Activated T-helper 2 cell treated with anti-CD3 and anti-CD28 coated beads, Interferon-gamma antibody, Interleukin-2, Interleukin-4, amounts not matched to agents 10 μg/mL and 5 μg/mL and 100 μg/mL, durations not matched to agents 14 hours and 24 hours and 36 hours (primary cell): ENCODE measurements at regions not wholly inside any gene's neighbourhood (a gene's known extent, or its start where the extent isn't known, plus 50 kb on each side); places are given as distances from the start of the nearest gene placed in this dataset.

Experiments used
- DNase-seq: peaks from one replicate; pipeline ENCODE4 v3.0.0; 2021; ENCODE audit warnings: low spot score
- H3K27ac Mint-ChIP-seq: one replicate; pipeline ENCODE4 v1.8.0; 2021; ENCODE audit warnings: mixed read lengths
- H3K27me3 Mint-ChIP-seq: one replicate; pipeline ENCODE4 v1.8.0; 2021; ENCODE audit warnings: low read depth, mixed read lengths
- H3K36me3 Mint-ChIP-seq: one replicate; pipeline ENCODE4 v1.8.0; 2021; ENCODE audit warnings: low read depth, mixed read lengths
- H3K4me1 Mint-ChIP-seq: one replicate; pipeline ENCODE4 v1.8.0; 2021; ENCODE audit warnings: low read depth, mixed read lengths
- H3K4me3 Mint-ChIP-seq: one replicate; pipeline ENCODE4 v1.8.0; 2021; ENCODE audit warnings: low read depth, mild to moderate bottlenecking, moderate library complexity, mixed read lengths
- H3K9me3 Mint-ChIP-seq: one replicate; pipeline ENCODE4 v1.8.0; 2021; ENCODE audit warnings: mixed read lengths
- intact Hi-C: fragments of 100-400 bp; cut with micrococcal nuclease; formaldehyde crosslinking; loops from one replicate; pipeline ENCODE4 v1.15.1; 2023

DNA sequence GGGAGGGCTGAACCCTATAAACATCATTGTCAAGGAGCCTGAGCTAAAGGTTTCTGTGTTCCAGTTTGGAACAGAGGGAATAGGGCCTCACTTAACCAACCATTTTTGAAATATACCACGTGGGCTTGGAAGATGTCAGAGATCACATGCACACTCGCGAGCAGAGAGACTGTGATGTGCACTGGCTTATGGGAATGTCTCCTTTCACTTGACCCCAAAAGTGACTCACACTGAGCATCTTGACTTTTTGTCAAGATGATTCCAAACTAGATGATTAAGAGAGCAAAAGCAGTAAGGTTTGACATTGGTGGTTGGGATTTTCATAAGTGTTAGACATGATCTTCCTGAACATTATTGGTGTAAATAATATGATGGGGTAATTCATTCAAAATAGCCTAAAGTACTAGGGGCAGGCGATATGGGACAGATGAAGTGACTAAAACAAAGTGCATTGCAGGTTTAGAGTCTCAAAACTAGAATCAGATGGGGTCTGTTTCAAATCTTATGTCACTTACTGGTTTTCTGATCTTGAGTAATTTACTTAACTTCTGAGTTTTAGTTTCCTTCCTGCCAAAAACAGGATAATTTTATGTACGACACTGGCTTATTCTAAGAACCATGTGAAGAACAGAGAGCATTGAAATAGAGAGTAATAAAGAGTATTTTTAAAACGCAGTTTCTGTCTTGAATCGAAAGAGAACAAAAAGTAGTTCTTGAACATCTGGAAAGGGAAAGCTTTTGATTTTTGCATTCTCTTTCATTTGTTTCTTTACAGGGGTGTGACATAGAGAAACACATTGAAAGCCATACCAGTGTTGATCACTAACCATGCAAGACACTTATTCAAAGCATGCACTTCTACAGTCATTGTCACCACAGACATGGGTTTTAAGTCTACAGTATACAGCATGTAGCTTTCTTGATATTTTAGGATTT is 383.0 kb downstream of the DIRAS2 start:
- DNase-seq, result no peak
- intact Hi-C loops, result no loop called here
- H3K27me3 Mint-ChIP-seq, result peaks cover 2% of the 10 kb centered on the region
- peaks cover 17% of the 10 kb centered on the region for H3K9me3 Mint-ChIP-seq
- no peak overlapping the region for H3K27ac Mint-ChIP-seq
- no peaks in the 10 kb centered on the region for H3K36me3 Mint-ChIP-seq
- no peak overlapping the region for H3K4me3 Mint-ChIP-seq
- no peaks in the 10 kb centered on the region for H3K4me1 Mint-ChIP-seq

- no peaks in the 10 kb centered on the region for H3K27me3 Mint-ChIP-seq
- no peaks in the 10 kb centered on the region for H3K36me3 Mint-ChIP-seq
- H3K4me3 Mint-ChIP-seq, result no peak overlapping the region
- no peaks in the 10 kb centered on the region for H3K4me1 Mint-ChIP-seq
- intact Hi-C loops, result no loop called here
- H3K27ac Mint-ChIP-seq, result no peak overlapping the region
- DNase-seq, result no peak
- peaks cover 17% of the 10 kb centered on the region for H3K9me3 Mint-ChIP-seq
Measured at GRCh38 chr9:90261698-90262097, 380.9 kb downstream of the DIRAS2 start.

- Mint-ChIP-seq H3K27me3 (peaks cover 14% of the 10 kb centered on the region), H3K9me3 (no peaks in the 10 kb centered on the region), H3K4me1 (no peaks in the 10 kb centered on the region), H3K36me3 (no peaks in the 10 kb centered on the region), H3K4me3 (no peak overlapping the region), H3K27ac (no peak overlapping the region)
- intact Hi-C loops, result no loop called here
- no peak for DNase-seq
Measured at GRCh38 chr9:90268613-90269012, 374.0 kb downstream of the DIRAS2 start.

DNA sequence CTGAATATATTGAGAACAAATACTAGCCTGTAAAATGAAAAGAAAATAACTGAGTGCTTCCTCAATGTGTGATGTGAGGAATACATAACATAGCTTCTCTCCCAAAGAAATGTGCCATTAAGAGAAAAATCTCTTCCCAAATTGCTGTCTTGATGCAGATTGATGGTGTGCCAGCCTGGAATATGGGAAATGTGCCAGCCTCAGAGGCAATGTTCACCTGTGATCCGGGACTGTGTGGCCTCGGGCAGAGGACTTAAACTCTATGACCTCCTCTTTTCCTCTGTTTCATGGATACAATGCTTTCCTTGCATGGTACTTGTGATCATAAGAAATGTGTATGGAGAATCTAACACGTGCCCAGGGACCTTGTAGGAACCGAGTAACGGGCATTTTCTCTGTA is 370.9 kb downstream of the DIRAS2 start:
- H3K4me1 Mint-ChIP-seq, result no peaks in the 10 kb centered on the region
- H3K36me3 Mint-ChIP-seq, result no peaks in the 10 kb centered on the region
- H3K27ac Mint-ChIP-seq, result no peak overlapping the region
- H3K9me3 Mint-ChIP-seq, result no peaks in the 10 kb centered on the region
- H3K27me3 Mint-ChIP-seq, result peaks cover 14% of the 10 kb centered on the region
- H3K4me3 Mint-ChIP-seq, result no peak overlapping the region
- no peak for DNase-seq
- intact Hi-C loops, result no loop called here

- no peak overlapping the region for H3K4me3 Mint-ChIP-seq
- no peaks in the 10 kb centered on the region for H3K36me3 Mint-ChIP-seq
- intact Hi-C loops, result no loop called here
- H3K27me3 Mint-ChIP-seq, result peaks cover 15% of the 10 kb centered on the region
- no peak overlapping the region for H3K27ac Mint-ChIP-seq
- H3K4me1 Mint-ChIP-seq, result no peaks in the 10 kb centered on the region
- DNase-seq, result no peak
- H3K9me3 Mint-ChIP-seq, result no peaks in the 10 kb centered on the region
Measured at GRCh38 chr9:90274725-90275124, 367.9 kb downstream of the DIRAS2 start.

DNA sequence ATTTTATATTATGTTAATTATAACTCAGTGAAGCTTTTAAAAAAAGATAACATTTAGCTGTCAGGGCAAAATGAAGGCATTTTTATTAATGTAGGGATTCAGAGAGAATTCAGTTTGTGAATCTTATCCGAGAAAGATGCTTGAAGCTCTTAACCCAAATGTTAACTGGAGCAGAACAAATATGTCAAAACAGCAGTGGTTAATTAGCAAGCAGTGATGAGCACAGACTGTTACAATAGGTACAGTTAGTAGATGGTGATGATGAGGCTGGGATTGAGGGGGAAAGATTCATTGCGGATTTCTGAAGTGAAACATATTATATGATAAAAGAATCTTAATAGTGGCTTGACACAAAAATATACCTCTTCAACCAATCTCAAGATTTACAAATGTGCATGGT is 356.7 kb downstream of the DIRAS2 start:
- no peak for DNase-seq
- Mint-ChIP-seq H3K27ac (no peak overlapping the region), H3K36me3 (no peaks in the 10 kb centered on the region), H3K4me3 (no peak overlapping the region), H3K27me3 (peaks cover 11% of the 10 kb centered on the region), H3K9me3 (no peaks in the 10 kb centered on the region), H3K4me1 (no peaks in the 10 kb centered on the region)
- intact Hi-C loops, result no loop called here

- DNase-seq, result no peak
- Mint-ChIP-seq H3K4me3 (no peak overlapping the region), H3K27ac (no peak overlapping the region), H3K27me3 (peaks cover 8% of the 10 kb centered on the region), H3K9me3 (no peaks in the 10 kb centered on the region), H3K36me3 (no peaks in the 10 kb centered on the region), H3K4me1 (no peaks in the 10 kb centered on the region)
- intact Hi-C loops, result no loop called here
Measured at GRCh38 chr9:90287567-90288274, 354.9 kb downstream of the DIRAS2 start.

DNA sequence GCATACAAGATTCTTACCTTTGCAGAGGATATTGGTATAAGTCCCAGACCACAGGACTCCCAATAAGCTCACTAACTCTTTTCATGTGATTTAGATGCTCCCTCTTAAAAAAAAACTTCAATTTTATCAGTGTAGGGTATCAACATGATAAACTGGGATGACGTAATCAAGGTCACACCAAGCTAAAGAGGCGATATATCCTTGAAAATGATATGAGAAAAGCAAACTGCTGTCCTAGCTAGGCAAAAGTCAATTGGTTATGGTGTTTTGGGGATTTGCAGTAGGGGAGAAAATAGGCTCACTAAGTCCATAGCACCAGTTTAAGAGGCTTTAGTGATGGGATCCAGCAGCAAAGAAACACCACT is 354.4 kb downstream of the DIRAS2 start:
- H3K9me3 Mint-ChIP-seq, result no peaks in the 10 kb centered on the region
- H3K4me3 Mint-ChIP-seq, result no peak overlapping the region
- H3K27ac Mint-ChIP-seq, result no peak overlapping the region
- H3K36me3 Mint-ChIP-seq, result no peaks in the 10 kb centered on the region
- H3K4me1 Mint-ChIP-seq, result no peaks in the 10 kb centered on the region
- intact Hi-C loops, result no loop called here
- DNase-seq, result no peak
- peaks cover 6% of the 10 kb centered on the region for H3K27me3 Mint-ChIP-seq

- Mint-ChIP-seq H3K9me3 (no peaks in the 10 kb centered on the region), H3K4me1 (no peaks in the 10 kb centered on the region), H3K36me3 (no peaks in the 10 kb centered on the region), H3K27me3 (peaks cover 5% of the 10 kb centered on the region), H3K27ac (no peak overlapping the region), H3K4me3 (no peak overlapping the region)
- no peak for DNase-seq
- intact Hi-C loops, result no loop called here
Measured at GRCh38 chr9:90290716-90291485, 351.7 kb downstream of the DIRAS2 start.

DNA sequence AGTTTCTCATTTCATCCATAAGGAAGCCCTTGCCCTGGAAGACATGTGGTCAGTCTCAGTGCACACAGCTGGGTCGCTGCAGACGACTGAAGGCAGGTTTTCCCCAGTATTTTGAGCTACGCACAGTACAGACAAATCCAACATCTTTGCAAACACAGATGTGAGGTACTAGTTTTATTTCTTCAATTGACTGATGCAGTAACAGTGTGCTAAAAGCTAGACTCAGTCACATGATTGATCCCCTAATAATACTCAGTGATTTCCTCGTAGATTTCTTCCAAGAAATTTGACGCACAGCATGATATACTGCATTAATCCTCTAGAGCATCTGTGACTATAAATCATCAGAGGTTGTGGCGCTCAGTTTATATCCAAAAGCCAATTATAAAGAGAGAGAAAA is 346.1 kb downstream of the DIRAS2 start:
- H3K36me3 Mint-ChIP-seq, result no peaks in the 10 kb centered on the region
- H3K27ac Mint-ChIP-seq, result no peak overlapping the region
- H3K27me3 Mint-ChIP-seq, result peaks cover 19% of the 10 kb centered on the region
- H3K9me3 Mint-ChIP-seq, result no peaks in the 10 kb centered on the region
- no peak for DNase-seq
- no peak overlapping the region for H3K4me3 Mint-ChIP-seq
- intact Hi-C loops, result no loop called here
- H3K4me1 Mint-ChIP-seq, result no peaks in the 10 kb centered on the region

DNA sequence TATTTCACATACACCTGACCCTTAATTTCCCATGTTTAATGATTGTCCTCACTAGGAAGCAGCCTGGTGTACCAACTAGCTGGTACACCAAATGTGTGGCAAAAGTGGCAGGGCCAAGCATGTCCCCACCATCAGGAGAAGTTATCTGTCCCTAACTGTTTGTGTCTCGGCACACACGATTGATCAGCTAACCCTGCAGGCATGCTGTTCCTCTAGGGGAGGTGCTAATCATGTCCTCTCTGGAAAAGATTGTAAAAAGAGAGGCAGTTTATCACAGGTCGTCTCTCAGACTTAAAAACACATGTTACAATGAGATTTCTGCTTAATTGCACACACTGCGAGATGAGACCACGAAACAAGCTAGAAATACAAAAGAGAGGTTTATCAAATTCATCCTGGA is 342.7 kb downstream of the DIRAS2 start:
- Mint-ChIP-seq H3K4me3 (no peak overlapping the region), H3K9me3 (no peaks in the 10 kb centered on the region), H3K27ac (no peak overlapping the region), H3K27me3 (peaks cover 25% of the 10 kb centered on the region), H3K4me1 (no peaks in the 10 kb centered on the region), H3K36me3 (no peaks in the 10 kb centered on the region)
- DNase-seq, result no peak
- intact Hi-C loops, result no loop called here

DNA sequence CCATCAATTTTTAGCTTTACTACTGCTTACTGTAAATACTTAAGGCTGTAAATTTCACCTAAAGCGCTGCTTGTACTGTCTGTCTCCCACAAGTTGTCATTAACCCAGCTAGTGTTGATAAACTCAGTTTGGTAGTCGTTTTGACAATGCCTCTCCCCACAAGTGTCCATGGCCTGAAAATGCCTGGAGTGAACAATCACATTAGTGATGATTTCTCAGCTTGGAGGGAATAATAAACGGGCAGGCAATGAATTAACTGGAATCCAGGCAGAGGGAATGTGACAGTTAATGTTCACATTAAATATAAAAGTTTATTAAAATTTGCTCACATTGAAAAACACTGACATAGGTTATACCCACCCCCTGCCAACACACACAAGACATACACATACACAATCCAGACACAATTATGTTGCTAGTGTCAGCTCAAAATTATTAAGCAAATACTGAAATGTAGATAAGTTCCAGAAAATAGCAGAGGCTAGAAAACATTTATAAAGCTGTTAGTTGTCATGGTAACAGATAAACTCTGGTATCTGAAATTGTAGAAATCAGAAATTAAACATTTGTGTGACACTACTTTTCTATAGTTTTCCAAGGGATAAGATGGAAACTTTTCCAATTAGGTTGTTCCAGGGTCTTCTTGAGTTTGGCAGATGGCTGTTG is 341.9 kb downstream of the DIRAS2 start:
- no peak for DNase-seq
- Mint-ChIP-seq H3K4me3 (no peak overlapping the region), H3K36me3 (no peaks in the 10 kb centered on the region), H3K27me3 (peaks cover 25% of the 10 kb centered on the region), H3K9me3 (no peaks in the 10 kb centered on the region), H3K27ac (no peak overlapping the region), H3K4me1 (no peaks in the 10 kb centered on the region)
- intact Hi-C loops, result no loop called here
